ENCODE measurements at regions not wholly inside any gene's neighbourhood (a gene's known extent, or its start where the extent isn't known, plus 50 kb on each side); places are given as distances from the start of the nearest gene placed in this dataset.

- TF ChIP-seq EZH2 (IDR thresholded peaks at IDR 0.05; ENCODE audit: insufficient read depth, low read length) (no peak), CTCF (IDR thresholded peaks at IDR 0.05; ENCODE audit: insufficient read depth, low read depth, low read length) (no peak)
- no peak overlapping the region for H3K27ac Mint-ChIP-seq (ENCODE audit: unreplicated experiment)
- Histone ChIP-seq H3K4me2 (ENCODE audit: low read length) (no peak overlapping the region), H3K4me1 (ENCODE audit: insufficient read depth, low read length) (no peaks in the 10 kb centered on the region), H3K79me2 (ENCODE audit: insufficient read depth, low read length) (no peaks in the 10 kb centered on the region), H3K27me3 (ENCODE audit: insufficient read depth, low read length) (no peaks in the 10 kb centered on the region), H3K36me3 (ENCODE audit: insufficient read depth, low read length) (no peaks in the 10 kb centered on the region), H3K9ac (ENCODE audit: low read length) (no peak overlapping the region), H3K9me3 (ENCODE audit: insufficient read depth, low read depth, low read length) (no peaks in the 10 kb centered on the region), H4K20me1 (ENCODE audit: insufficient read depth, low read length) (no peaks in the 10 kb centered on the region), H3K27ac (ENCODE audit: low read depth, low read length) (no peak overlapping the region), H2AFZ (ENCODE audit: low read depth, low read length) (no peak overlapping the region), H3K4me3 (ENCODE audit: insufficient read depth, low read depth, low read length) (no peak overlapping the region)
- no peaks in the 10 kb centered on the region for H3K36me3 Mint-ChIP-seq (ENCODE audit: low read depth, unreplicated experiment)
- H3K9me3 Mint-ChIP-seq (ENCODE audit: unreplicated experiment): peaks cover 4% of the 10 kb centered on the region
- H3K4me1 Mint-ChIP-seq (ENCODE audit: low read depth, unreplicated experiment): no peaks in the 10 kb centered on the region
- DNase-seq (ENCODE audit: low read depth) (no peak), FAIRE-seq (no peak)
- H3K4me3 Mint-ChIP-seq (ENCODE audit: unreplicated experiment): no peak overlapping the region
- peaks cover 3% of the 10 kb centered on the region for H3K27me3 Mint-ChIP-seq (ENCODE audit: low read depth, unreplicated experiment)
Observed at GRCh38 chr21:32197896-32198295, 81.0 kb downstream of the MIS18A start.

- Mint-ChIP-seq H3K4me3 (ENCODE audit: unreplicated experiment) (no peak overlapping the region), H3K27me3 (ENCODE audit: low read depth, unreplicated experiment) (peaks cover 11% of the 10 kb centered on the region), H3K4me1 (ENCODE audit: low read depth, unreplicated experiment) (no peaks in the 10 kb centered on the region), H3K36me3 (ENCODE audit: low read depth, unreplicated experiment) (no peaks in the 10 kb centered on the region), H3K9me3 (ENCODE audit: unreplicated experiment) (peaks cover 4% of the 10 kb centered on the region), H3K27ac (ENCODE audit: unreplicated experiment) (no peak overlapping the region)
- no peaks in the 10 kb centered on the region for H3K79me2 ChIP-seq (ENCODE audit: insufficient read depth, low read length)
- H3K9me3 ChIP-seq (ENCODE audit: insufficient read depth, low read depth, low read length): no peaks in the 10 kb centered on the region
- no peak overlapping the region for H2AFZ ChIP-seq (ENCODE audit: low read depth, low read length)
- no peak overlapping the region for H3K4me2 ChIP-seq (ENCODE audit: low read length)
- TF ChIP-seq CTCF (IDR thresholded peaks at IDR 0.05; ENCODE audit: insufficient read depth, low read depth, low read length) (no peak), EZH2 (IDR thresholded peaks at IDR 0.05; ENCODE audit: insufficient read depth, low read length) (no peak)
- H3K36me3 ChIP-seq (ENCODE audit: insufficient read depth, low read length): no peaks in the 10 kb centered on the region
- DNase-seq (ENCODE audit: low read depth): no peak
- H3K27me3 ChIP-seq (ENCODE audit: insufficient read depth, low read length): no peaks in the 10 kb centered on the region
- FAIRE-seq: no peak
- no peaks in the 10 kb centered on the region for H4K20me1 ChIP-seq (ENCODE audit: insufficient read depth, low read length)
- H3K27ac ChIP-seq (ENCODE audit: low read depth, low read length): no peak overlapping the region
- H3K4me3 ChIP-seq (ENCODE audit: insufficient read depth, low read depth, low read length): no peak overlapping the region
- H3K4me1 ChIP-seq (ENCODE audit: insufficient read depth, low read length): no peaks in the 10 kb centered on the region
- no peak overlapping the region for H3K9ac ChIP-seq (ENCODE audit: low read length)
Observed at GRCh38 chr21:32196001-32196400, 82.8 kb downstream of the MIS18A start.

GRCh38 chr21:32193098-32193465 is 85.8 kb downstream of the MIS18A start:
- no peak for TF ChIP-seq CTCF (IDR thresholded peaks at IDR 0.05; ENCODE audit: insufficient read depth, low read depth, low read length)
- TF ChIP-seq EZH2 (IDR thresholded peaks at IDR 0.05; ENCODE audit: insufficient read depth, low read length): no peak
- H2AFZ ChIP-seq (ENCODE audit: low read depth, low read length): no peak overlapping the region
- no peaks in the 10 kb centered on the region for H3K79me2 ChIP-seq (ENCODE audit: insufficient read depth, low read length)
- FAIRE-seq (no peak), DNase-seq (ENCODE audit: low read depth) (no peak)
- no peak overlapping the region for H3K27ac Mint-ChIP-seq (ENCODE audit: unreplicated experiment)
- H3K4me1 ChIP-seq (ENCODE audit: insufficient read depth, low read length): no peaks in the 10 kb centered on the region
- H3K9me3 ChIP-seq (ENCODE audit: insufficient read depth, low read depth, low read length): no peaks in the 10 kb centered on the region
- no peaks in the 10 kb centered on the region for H3K4me1 Mint-ChIP-seq (ENCODE audit: low read depth, unreplicated experiment)
- H3K27ac ChIP-seq (ENCODE audit: low read depth, low read length): no peak overlapping the region
- H3K27me3 Mint-ChIP-seq (ENCODE audit: low read depth, unreplicated experiment): peaks cover 23% of the 10 kb centered on the region
- no peak overlapping the region for H3K9ac ChIP-seq (ENCODE audit: low read length)
- no peak overlapping the region for H3K4me3 ChIP-seq (ENCODE audit: insufficient read depth, low read depth, low read length)
- no peaks in the 10 kb centered on the region for H3K9me3 Mint-ChIP-seq (ENCODE audit: unreplicated experiment)
- no peaks in the 10 kb centered on the region for H3K36me3 Mint-ChIP-seq (ENCODE audit: low read depth, unreplicated experiment)
- no peaks in the 10 kb centered on the region for H3K36me3 ChIP-seq (ENCODE audit: insufficient read depth, low read length)
- H3K27me3 ChIP-seq (ENCODE audit: insufficient read depth, low read length): no peaks in the 10 kb centered on the region
- H3K4me3 Mint-ChIP-seq (ENCODE audit: unreplicated experiment): no peak overlapping the region
- H4K20me1 ChIP-seq (ENCODE audit: insufficient read depth, low read length): no peaks in the 10 kb centered on the region
- no peak overlapping the region for H3K4me2 ChIP-seq (ENCODE audit: low read length)
